ENCODE measurements at regions not wholly inside any gene's neighbourhood (a gene's known extent, or its start where the extent isn't known, plus 50 kb on each side); places are given as distances from the start of the nearest gene placed in this dataset.

DNA sequence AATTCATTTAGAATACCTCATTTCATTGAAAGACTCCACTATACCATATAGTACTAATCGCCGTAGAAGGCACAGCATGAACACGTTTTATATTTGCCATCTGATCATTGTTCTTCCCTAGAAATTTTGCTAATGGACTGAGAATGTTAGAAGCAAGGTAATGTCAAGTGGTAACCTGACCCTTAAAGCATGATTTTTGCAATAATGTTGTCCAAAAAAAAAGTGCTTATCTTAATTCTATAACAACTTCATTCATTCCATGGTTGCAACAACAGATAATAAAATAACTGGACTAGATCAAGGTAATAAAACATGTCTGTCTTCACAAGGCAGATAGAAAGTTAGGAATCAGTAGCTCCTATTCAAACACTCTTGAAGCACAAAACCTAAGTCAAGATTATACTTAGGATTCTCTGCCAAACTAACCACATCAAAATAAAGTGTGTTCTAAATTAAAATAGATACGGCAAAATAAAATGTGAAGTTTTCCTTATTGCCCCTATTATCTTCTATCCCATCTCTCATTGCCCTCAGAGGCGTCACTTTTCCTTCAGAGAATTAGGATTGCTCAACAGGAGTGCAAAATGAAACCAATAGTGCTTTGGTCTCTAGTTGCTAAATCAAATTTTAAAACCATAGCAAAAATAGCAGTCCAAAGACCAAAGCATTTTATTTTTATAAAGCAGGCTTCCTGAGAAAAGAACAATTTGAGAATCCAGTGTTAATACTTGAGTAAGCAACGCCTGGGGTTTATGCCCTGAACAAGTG is 317.4 kb upstream of the UBE2E2 start:
- TF ChIP-seq POLR2AphosphoS5 (IDR thresholded peaks at IDR 0.05; ENCODE audit: low read depth, low read length) (no peak), POLR2A (IDR thresholded peaks at IDR 0.05; ENCODE audit: borderline replicate concordance, extremely low read depth, insufficient read depth, insufficient read length) (no peak), EZH2 (IDR thresholded peaks at IDR 0.05) (no peak), EGR1 (IDR thresholded peaks at IDR 0.05; ENCODE audit: low read depth) (no peak), ZNF274 (IDR thresholded peaks at IDR 0.05; ENCODE audit: low read depth, low read length) (no peak), RAD21 (IDR thresholded peaks at IDR 0.05; ENCODE audit: low read depth) (no peak)
- TF ChIP-seq, protein P1, sequence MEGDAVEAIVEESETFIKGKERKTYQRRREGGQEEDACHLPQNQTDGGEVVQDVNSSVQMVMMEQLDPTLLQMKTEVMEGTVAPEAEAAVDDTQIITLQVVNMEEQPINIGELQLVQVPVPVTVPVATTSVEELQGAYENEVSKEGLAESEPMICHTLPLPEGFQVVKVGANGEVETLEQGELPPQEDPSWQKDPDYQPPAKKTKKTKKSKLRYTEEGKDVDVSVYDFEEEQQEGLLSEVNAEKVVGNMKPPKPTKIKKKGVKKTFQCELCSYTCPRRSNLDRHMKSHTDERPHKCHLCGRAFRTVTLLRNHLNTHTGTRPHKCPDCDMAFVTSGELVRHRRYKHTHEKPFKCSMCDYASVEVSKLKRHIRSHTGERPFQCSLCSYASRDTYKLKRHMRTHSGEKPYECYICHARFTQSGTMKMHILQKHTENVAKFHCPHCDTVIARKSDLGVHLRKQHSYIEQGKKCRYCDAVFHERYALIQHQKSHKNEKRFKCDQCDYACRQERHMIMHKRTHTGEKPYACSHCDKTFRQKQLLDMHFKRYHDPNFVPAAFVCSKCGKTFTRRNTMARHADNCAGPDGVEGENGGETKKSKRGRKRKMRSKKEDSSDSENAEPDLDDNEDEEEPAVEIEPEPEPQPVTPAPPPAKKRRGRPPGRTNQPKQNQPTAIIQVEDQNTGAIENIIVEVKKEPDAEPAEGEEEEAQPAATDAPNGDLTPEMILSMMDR (IDR thresholded peaks at IDR 0.05 in 2 of 3, conservative IDR thresholded peaks at IDR 0.05 in 1 of 3; ENCODE audit: borderline replicate concordance in 1 of 3, insufficient read depth in 1 of 3, low read depth in 2 of 3, low read length in 2 of 3) = no peak
- TF ChIP-seq, protein P2, sequence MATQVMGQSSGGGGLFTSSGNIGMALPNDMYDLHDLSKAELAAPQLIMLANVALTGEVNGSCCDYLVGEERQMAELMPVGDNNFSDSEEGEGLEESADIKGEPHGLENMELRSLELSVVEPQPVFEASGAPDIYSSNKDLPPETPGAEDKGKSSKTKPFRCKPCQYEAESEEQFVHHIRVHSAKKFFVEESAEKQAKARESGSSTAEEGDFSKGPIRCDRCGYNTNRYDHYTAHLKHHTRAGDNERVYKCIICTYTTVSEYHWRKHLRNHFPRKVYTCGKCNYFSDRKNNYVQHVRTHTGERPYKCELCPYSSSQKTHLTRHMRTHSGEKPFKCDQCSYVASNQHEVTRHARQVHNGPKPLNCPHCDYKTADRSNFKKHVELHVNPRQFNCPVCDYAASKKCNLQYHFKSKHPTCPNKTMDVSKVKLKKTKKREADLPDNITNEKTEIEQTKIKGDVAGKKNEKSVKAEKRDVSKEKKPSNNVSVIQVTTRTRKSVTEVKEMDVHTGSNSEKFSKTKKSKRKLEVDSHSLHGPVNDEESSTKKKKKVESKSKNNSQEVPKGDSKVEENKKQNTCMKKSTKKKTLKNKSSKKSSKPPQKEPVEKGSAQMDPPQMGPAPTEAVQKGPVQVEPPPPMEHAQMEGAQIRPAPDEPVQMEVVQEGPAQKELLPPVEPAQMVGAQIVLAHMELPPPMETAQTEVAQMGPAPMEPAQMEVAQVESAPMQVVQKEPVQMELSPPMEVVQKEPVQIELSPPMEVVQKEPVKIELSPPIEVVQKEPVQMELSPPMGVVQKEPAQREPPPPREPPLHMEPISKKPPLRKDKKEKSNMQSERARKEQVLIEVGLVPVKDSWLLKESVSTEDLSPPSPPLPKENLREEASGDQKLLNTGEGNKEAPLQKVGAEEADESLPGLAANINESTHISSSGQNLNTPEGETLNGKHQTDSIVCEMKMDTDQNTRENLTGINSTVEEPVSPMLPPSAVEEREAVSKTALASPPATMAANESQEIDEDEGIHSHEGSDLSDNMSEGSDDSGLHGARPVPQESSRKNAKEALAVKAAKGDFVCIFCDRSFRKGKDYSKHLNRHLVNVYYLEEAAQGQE (IDR thresholded peaks at IDR 0.05; ENCODE audit: low read depth) = no peak
